Naive thymus-derived CD4-positive, alpha-beta T cell (primary cell): ENCODE measurements at regions not wholly inside any gene's neighbourhood (a gene's known extent, or its start where the extent isn't known, plus 50 kb on each side); places are given as distances from the start of the nearest gene placed in this dataset.

Experiments used
- ATAC-seq: fragments of 150-1000 bp; cut with Tn5 transposase; 2 replicates; pipeline ENCODE4 v1.10.0; 2021; ENCODE audit warnings: mild to moderate bottlenecking, moderate library complexity
- CTCF ChIA-PET: fragments of 350-600 bp; sonication (Branson Sonifier 250); formaldehyde crosslinking; loops from one replicate; lab custom pipeline; 2021; ENCODE audit warnings: antibody characterized with exemption; lab: Charles Lee
- POLR2A ChIA-PET: fragments of 350-600 bp; sonication (Branson Sonifier 250); formaldehyde crosslinking; loops from one replicate; lab custom pipeline; 2021; ENCODE audit warnings: antibody characterized with exemption, inconsistent platforms; lab: Charles Lee
- DNase-seq, 9 donors: peaks; one replicate each; pipeline versions ENCODE4 v3.0.0 to v3.0.0-alpha.2; 2020 to 2022; ENCODE audit warnings: mixed read lengths in 1 of 9
- H3K27ac ChIP-seq: one replicate; pipeline ENCODE4 v1.7.0; 2013; ENCODE audit warnings: mild to moderate bottlenecking, low read depth, low read length, moderate library complexity
- H3K27me3 ChIP-seq, 2 donors: one replicate each; pipeline ENCODE4 v1.7.0; 2013; ENCODE audit warnings: low read length in 2 of 2, mild to moderate bottlenecking in 2 of 2, moderate library complexity in 2 of 2; ENCODE audit not compliant: control insufficient read depth in 2 of 2, insufficient read depth in 2 of 2
- H3K36me3 ChIP-seq, 3 experiments: 1 replicate in 2 of 3; 2 replicates in 1 of 3; pipeline ENCODE4 v1.7.0; 2013; ENCODE audit warnings: low read length in 3 of 3, mild to moderate bottlenecking in 3 of 3, moderate library complexity in 1 of 3; ENCODE audit not compliant: insufficient read depth in 3 of 3, control insufficient read depth in 2 of 3
- H3K4me1 ChIP-seq, 2 donors: one replicate each; pipeline ENCODE4 v1.7.0; 2013; ENCODE audit warnings: low read length in 2 of 2, mild to moderate bottlenecking in 2 of 2, moderate library complexity in 1 of 2; ENCODE audit not compliant: control insufficient read depth in 2 of 2, insufficient read depth in 2 of 2
- H3K4me3 ChIP-seq: 2 replicates; pipeline ENCODE4 v1.7.0; 2013; ENCODE audit warnings: mild to moderate bottlenecking, low read length
- H3K9me3 ChIP-seq, 3 experiments: 1 replicate in 2 of 3; 2 replicates in 1 of 3; pipeline ENCODE4 v1.7.0; 2013; ENCODE audit warnings: low read length in 3 of 3; ENCODE audit not compliant: control insufficient read depth in 2 of 3
- H3K27ac Mint-ChIP-seq, 9 donors: one replicate each; pipeline ENCODE4 v1.8.0; 2020 to 2022; ENCODE audit warnings: mixed read lengths in 9 of 9, mild to moderate bottlenecking in 8 of 9, moderate library complexity in 5 of 9, inconsistent platforms in 2 of 9
- H3K27me3 Mint-ChIP-seq, 5 donors: one replicate each; pipeline ENCODE4 v1.8.0; 2021 to 2022; ENCODE audit warnings: mixed read lengths in 5 of 5, mild to moderate bottlenecking in 1 of 5
- H3K36me3 Mint-ChIP-seq, 5 donors: one replicate each; pipeline ENCODE4 v1.8.0; 2020 to 2022; ENCODE audit warnings: mixed read lengths in 5 of 5, mild to moderate bottlenecking in 3 of 5, inconsistent platforms in 1 of 5
- H3K4me1 Mint-ChIP-seq, 7 donors: one replicate each; pipeline ENCODE4 v1.8.0; 2020 to 2022; ENCODE audit warnings: mixed read lengths in 7 of 7, mild to moderate bottlenecking in 3 of 7, inconsistent platforms in 1 of 7
- H3K4me3 Mint-ChIP-seq, 10 donors: one replicate each; pipeline ENCODE4 v1.8.0; 2020 to 2022; ENCODE audit warnings: mild to moderate bottlenecking in 10 of 10, mixed read lengths in 10 of 10, moderate library complexity in 6 of 10, inconsistent platforms in 2 of 10
- H3K9me3 Mint-ChIP-seq, 11 donors: one replicate each; pipeline ENCODE4 v1.8.0; 2020 to 2022; ENCODE audit warnings: mixed read lengths in 11 of 11, mild to moderate bottlenecking in 4 of 11, inconsistent platforms in 1 of 11, moderate library complexity in 1 of 11
- intact Hi-C, 2 donors: fragments of 100-400 bp; cut with micrococcal nuclease; formaldehyde crosslinking; loops; one replicate each; pipeline ENCODE4 v1.15.1; 2023

GRCh38 chr13:99747403-99747710, 224.2 kb downstream of the ZIC5 start:
- no peak for DNase-seq
- no peaks in the 10 kb centered on the region for H3K9me3 ChIP-seq
- no peaks in the 10 kb centered on the region for H3K27me3 Mint-ChIP-seq
- ChIA-PET POLR2A (no interaction called here), CTCF (no interaction called here)
- H3K36me3 Mint-ChIP-seq, result peaks cover 0 to 30% (median 7%) of the 10 kb centered on the region in 5 donors
- no peak overlapping the region for H3K4me3 ChIP-seq
- intact Hi-C loops, result no loop called here
- no peak for ATAC-seq
- H3K27ac Mint-ChIP-seq, result peak overlapping the region in 1 of 9 donors; percentile 18
- H3K4me3 Mint-ChIP-seq, result no peak overlapping the region
- no peaks in the 10 kb centered on the region for H3K4me1 ChIP-seq
- peaks cover 0 to 9% (median 0%) of the 10 kb centered on the region in 7 donors for H3K4me1 Mint-ChIP-seq
- H3K27ac ChIP-seq, result no peak overlapping the region
- H3K9me3 Mint-ChIP-seq, result peaks cover 0 to 2% (median 0%) of the 10 kb centered on the region in 11 donors
- no peaks in the 10 kb centered on the region for H3K27me3 ChIP-seq
- no peaks in the 10 kb centered on the region for H3K36me3 ChIP-seq

GRCh38 chr13:99746637-99747402, 224.7 kb downstream of the ZIC5 start:
- Mint-ChIP-seq H3K27ac (no peak overlapping the region), H3K4me3 (no peak overlapping the region), H3K36me3 (peaks cover 0 to 27% (median 7%) of the 10 kb centered on the region in 5 donors), H3K9me3 (peaks cover 0 to 2% (median 0%) of the 10 kb centered on the region in 11 donors), H3K27me3 (no peaks in the 10 kb centered on the region), H3K4me1 (peaks cover 0 to 4% (median 0%) of the 10 kb centered on the region in 7 donors)
- intact Hi-C loops, result no loop called here
- H3K4me3 ChIP-seq, result no peak overlapping the region
- no peaks in the 10 kb centered on the region for H3K27me3 ChIP-seq
- H3K9me3 ChIP-seq, result no peaks in the 10 kb centered on the region
- POLR2A ChIA-PET, result no interaction called here
- no peak for DNase-seq
- CTCF ChIA-PET, result interaction anchor here (0.6 kb wide), 1 partner anchor 489 kb away, joined by 6 read pairs; no protein-coding TSS in a partner anchor
- no peak for ATAC-seq
- H3K27ac ChIP-seq, result no peak overlapping the region
- H3K36me3 ChIP-seq, result no peaks in the 10 kb centered on the region
- no peaks in the 10 kb centered on the region for H3K4me1 ChIP-seq

GRCh38 chr13:99743094-99743493, 228.5 kb downstream of the ZIC5 start:
- POLR2A ChIA-PET, result no interaction called here
- no peak overlapping the region for H3K27ac ChIP-seq
- no peaks in the 10 kb centered on the region for H3K4me1 ChIP-seq
- peaks cover 0 to 6% (median 0%) of the 10 kb centered on the region in 5 donors for H3K27me3 Mint-ChIP-seq
- intact Hi-C loops, result no loop called here
- ATAC-seq (no peak), DNase-seq (no peak)
- H3K27me3 ChIP-seq, result no peaks in the 10 kb centered on the region
- no peak overlapping the region for H3K27ac Mint-ChIP-seq
- H3K36me3 ChIP-seq, result no peaks in the 10 kb centered on the region
- H3K4me3 ChIP-seq, result no peak overlapping the region
- no peaks in the 10 kb centered on the region for H3K9me3 Mint-ChIP-seq
- CTCF ChIA-PET, result no interaction called here
- H3K4me1 Mint-ChIP-seq, result peaks cover 0 to 15% (median 4%) of the 10 kb centered on the region in 7 donors
- H3K36me3 Mint-ChIP-seq, result peaks cover 0 to 8% (median 7%) of the 10 kb centered on the region in 5 donors
- H3K9me3 ChIP-seq, result no peaks in the 10 kb centered on the region
- no peak overlapping the region for H3K4me3 Mint-ChIP-seq

- ChIA-PET CTCF (no interaction called here), POLR2A (no interaction called here)
- no peaks in the 10 kb centered on the region for H3K9me3 Mint-ChIP-seq
- H3K27ac Mint-ChIP-seq, result no peak overlapping the region
- DNase-seq (no peak), ATAC-seq (no peak)
- Histone ChIP-seq H3K4me3 (no peak overlapping the region), H3K27me3 (no peaks in the 10 kb centered on the region), H3K27ac (no peak overlapping the region), H3K36me3 (no peaks in the 10 kb centered on the region), H3K9me3 (no peaks in the 10 kb centered on the region), H3K4me1 (no peaks in the 10 kb centered on the region)
- H3K4me3 Mint-ChIP-seq, result no peak overlapping the region
- intact Hi-C loops, result no loop called here
- peaks cover 0 to 4% (median 0%) of the 10 kb centered on the region in 5 donors for H3K36me3 Mint-ChIP-seq
- peaks cover 0 to 6% (median 0%) of the 10 kb centered on the region in 5 donors for H3K27me3 Mint-ChIP-seq
- peaks cover 0 to 15% (median 4%) of the 10 kb centered on the region in 7 donors for H3K4me1 Mint-ChIP-seq
Measured at GRCh38 chr13:99741960-99742359, 229.6 kb downstream of the ZIC5 start.

GRCh38 chr13:99740251-99740979, 231.2 kb downstream of the ZIC5 start:
- H3K4me1 Mint-ChIP-seq, result peaks cover 0 to 15% (median 4%) of the 10 kb centered on the region in 7 donors
- no peaks in the 10 kb centered on the region for H3K9me3 Mint-ChIP-seq
- DNase-seq (no peak), ATAC-seq (no peak)
- ChIA-PET POLR2A (no interaction called here), CTCF (no interaction called here)
- H3K36me3 Mint-ChIP-seq, result no peaks in the 10 kb centered on the region
- no peak overlapping the region for H3K4me3 ChIP-seq
- peak overlapping the region in 1 of 9 donors; percentile 37 for H3K27ac Mint-ChIP-seq
- intact Hi-C loops, result no loop called here
- no peak overlapping the region for H3K27ac ChIP-seq
- no peaks in the 10 kb centered on the region for H3K4me1 ChIP-seq
- H3K27me3 Mint-ChIP-seq, result peaks cover 0 to 10% (median 0%) of the 10 kb centered on the region in 5 donors
- no peaks in the 10 kb centered on the region for H3K27me3 ChIP-seq
- H3K4me3 Mint-ChIP-seq, result no peak overlapping the region
- H3K9me3 ChIP-seq, result no peaks in the 10 kb centered on the region
- H3K36me3 ChIP-seq, result no peaks in the 10 kb centered on the region

- Mint-ChIP-seq H3K4me3 (no peak overlapping the region), H3K36me3 (no peaks in the 10 kb centered on the region), H3K4me1 (peaks cover 0 to 15% (median 4%) of the 10 kb centered on the region in 7 donors), H3K27ac (no peak overlapping the region), H3K9me3 (no peaks in the 10 kb centered on the region), H3K27me3 (peaks cover 0 to 10% (median 0%) of the 10 kb centered on the region in 5 donors)
- no peak for DNase-seq
- ChIA-PET CTCF (interaction anchor here (0.5 to 1.4 kb wide), 2 partner anchors 16 to 82 kb away, joined by 5 read pairs; no protein-coding TSS in a partner anchor), POLR2A (no interaction called here)
- ATAC-seq, result no peak
- intact Hi-C loops, result no loop called here
- H3K4me1 ChIP-seq, result no peaks in the 10 kb centered on the region
- no peaks in the 10 kb centered on the region for H3K9me3 ChIP-seq
- H3K4me3 ChIP-seq, result no peak overlapping the region
- H3K36me3 ChIP-seq, result no peaks in the 10 kb centered on the region
- no peak overlapping the region for H3K27ac ChIP-seq
- H3K27me3 ChIP-seq, result no peaks in the 10 kb centered on the region
Measured at GRCh38 chr13:99738626-99739025, 232.9 kb downstream of the ZIC5 start.
